Endothelial cell of umbilical vein (primary cell): ENCODE measurements at regions not wholly inside any gene's neighbourhood (a gene's known extent, or its start where the extent isn't known, plus 50 kb on each side); places are given as distances from the start of the nearest gene placed in this dataset.
"Not testable (repeated sequence)": the region's sequence is repeated elsewhere in the genome, so short reads cannot be mapped to it uniquely, and the experiment has no call there.

Experiments used
- BruUV-seq: library from RNA; stranded (reverse); fragments of 400-500 nt; replicated peaks from 2 replicates; lab custom pipeline; 2021; lab: Mats Ljungman, UMichigan
- CTCF ChIA-PET: fragments of 300-600, 350-600 bp; sonication (Branson Sonifier 250); formaldehyde crosslinking; loops from one replicate; lab custom pipeline; 2021; ENCODE audit warnings: antibody characterized with exemption, inconsistent platforms; lab: Charles Lee
- POLR2A ChIA-PET: fragments of 300-600, 350-600 bp; sonication (Branson Sonifier 250); formaldehyde crosslinking; loops from one replicate; lab custom pipeline; 2021; ENCODE audit warnings: antibody characterized with exemption, inconsistent platforms; lab: Charles Lee
- DNase-seq: peaks from one replicate; pipeline ENCODE4 v3.0.0-alpha.2; 2011; ENCODE audit warnings: low read depth, low spot score
- FAIRE-seq: peaks from 2 replicates; lab custom pipeline; 2011; peaks lifted over from hg19 to GRCh38; lab: Jason Lieb, UNC
- H2AFZ ChIP-seq: 2 replicates; pipeline ENCODE4 v1.6.0; 2012; ENCODE audit warnings: low read depth, low read length, control low read depth, inconsistent platforms
- H3K27ac ChIP-seq: 2 replicates; pipeline ENCODE4 v1.5.1; 2011; ENCODE audit warnings: low read depth, mild to moderate bottlenecking, control low read depth, low read length, moderate library complexity; ENCODE audit not compliant: insufficient read depth
- H3K27me3 ChIP-seq, 2 experiments: 2 replicates each; pipeline versions ENCODE4 v1.6.0 to v1.6.1; 2011; ENCODE audit warnings: low read length in 2 of 2, mixed read lengths in 1 of 2; ENCODE audit not compliant: control insufficient read depth in 2 of 2, insufficient read depth in 2 of 2
- H3K36me3 ChIP-seq, 2 experiments: 2 replicates in 1 of 2; 3 replicates in 1 of 2; pipeline ENCODE4 v1.5.1; 2011; ENCODE audit warnings: low read length in 2 of 2, mild to moderate bottlenecking in 1 of 2, moderate library complexity in 1 of 2; ENCODE audit not compliant: control insufficient read depth in 2 of 2, insufficient read depth in 2 of 2; ENCODE audit errors: extremely low read depth in 1 of 2
- H3K4me1 ChIP-seq: 3 replicates; pipeline ENCODE4 v1.5.1; 2011; ENCODE audit warnings: mild to moderate bottlenecking, low read length; ENCODE audit not compliant: control insufficient read depth, insufficient read depth; ENCODE audit errors: extremely low read depth
- H3K4me2 ChIP-seq: 2 replicates; pipeline ENCODE4 v1.6.1; 2011; ENCODE audit warnings: low read length, control low read depth, mixed read lengths; ENCODE audit not compliant: insufficient read depth
- H3K4me3 ChIP-seq, 3 experiments: fragments of 200-600 bp in 1 of 3; sonication (generic), shearing (Covaris generic) in 1 of 3; replicated peaks in 1 of 3; 2 replicates each; pipeline ENCODE4 v1.5.1; 2011 to 2016; ENCODE audit warnings: control low read depth in 3 of 3, low read length in 3 of 3, mild to moderate bottlenecking in 2 of 3, inconsistent platforms in 1 of 3, low read depth in 1 of 3, moderate library complexity in 1 of 3; ENCODE audit not compliant: insufficient read depth in 1 of 3
- H3K79me2 ChIP-seq: 2 replicates; pipeline ENCODE4 v1.6.0; 2012; ENCODE audit warnings: low read length, inconsistent platforms; ENCODE audit not compliant: control insufficient read depth, insufficient read depth
- H3K9ac ChIP-seq: replicated peaks from 2 replicates; pipeline ENCODE3; 2011; ENCODE audit warnings: low read length, control low read depth; ENCODE audit not compliant: insufficient read depth; ENCODE audit errors: extremely low read depth
- H3K9me1 ChIP-seq: replicated peaks from 3 replicates; pipeline ENCODE4 v1.6.0; 2011; ENCODE audit warnings: mild to moderate bottlenecking, low read length; ENCODE audit not compliant: control insufficient read depth, insufficient read depth; ENCODE audit errors: extremely low read depth
- H3K9me3 ChIP-seq: replicated peaks from 2 replicates; pipeline ENCODE4 v1.5.1; 2012; ENCODE audit warnings: low read length, inconsistent platforms; ENCODE audit not compliant: control insufficient read depth, insufficient read depth
- H4K20me1 ChIP-seq: replicated peaks from 2 replicates; pipeline ENCODE3; 2011; ENCODE audit warnings: mild to moderate bottlenecking, low read length; ENCODE audit not compliant: control insufficient read depth, insufficient read depth; ENCODE audit errors: extremely low read depth
- FOS ChIP-seq: IDR thresholded peaks from 2 replicates; pipeline ENCODE4 v1.6.1; 2011; ENCODE audit warnings: mild to moderate bottlenecking, low read length, moderate library complexity, borderline replicate concordance; ENCODE audit not compliant: insufficient read depth
- JUN ChIP-seq: IDR thresholded peaks from 2 replicates; pipeline ENCODE4 v1.6.1; 2011; ENCODE audit warnings: borderline replicate concordance, low read depth; ENCODE audit not compliant: insufficient read length, insufficient read depth
- MAX ChIP-seq: IDR thresholded peaks from 2 replicates; pipeline ENCODE4 v1.6.1; 2011; ENCODE audit not compliant: insufficient read depth, insufficient read length
- POLR2AphosphoS5 ChIP-seq: IDR thresholded peaks from 2 replicates; pipeline ENCODE4 v1.6.1; 2012; ENCODE audit warnings: low read depth, mild to moderate bottlenecking, control low read depth, low read length, moderate library complexity; ENCODE audit not compliant: insufficient read depth
- dilution Hi-C: fragments of 300-500 bp; cut with MboI; formaldehyde crosslinking; loops from one replicate; pipeline ENCODE4 v1.15.0; 2019; ENCODE audit warnings: low sequenced_read_pairs; ENCODE audit not compliant: extremely low pct_ligation_motif_present
- intact Hi-C: fragments of 100-400 bp; cut with micrococcal nuclease; formaldehyde crosslinking; loops from one replicate; pipeline ENCODE4 v1.10.0; 2022

- H3K27me3 ChIP-seq, H3K36me3 ChIP-seq, BruUV-seq, CTCF ChIA-PET, H3K9me1 ChIP-seq, intact Hi-C loops, H4K20me1 ChIP-seq, H3K4me1 ChIP-seq, H3K79me2 ChIP-seq, H3K4me3 ChIP-seq, H3K4me2 ChIP-seq, dilution Hi-C loops, H2AFZ ChIP-seq, H3K9me3 ChIP-seq: not testable (repeated sequence)
- TF ChIP-seq MAX (peak; percentile 15), POLR2AphosphoS5 (peak; percentile 45), JUN (peak; percentile 40), FOS (peak; percentile 36)
- peak; percentile 99 for FAIRE-seq
- POLR2A ChIA-PET: interaction anchor here (0.7 kb wide), 1 partner anchor 19 kb away, joined by 6 read pairs; no protein-coding TSS in a partner anchor
- peak overlapping the region; percentile 78 for H3K27ac ChIP-seq
- DNase-seq: peak; percentile 99
- peak overlapping the region; percentile 33 for H3K9ac ChIP-seq
Measured at GRCh38 chr16:70026165-70026854, 75.2 kb downstream of the CLEC18A start.

GRCh38 chr16:70032906-70033305 is 81.2 kb upstream of the PDPR start:
- H3K36me3 ChIP-seq, H3K9me3 ChIP-seq, H3K27ac ChIP-seq, dilution Hi-C loops, H4K20me1 ChIP-seq, H3K9me1 ChIP-seq, H3K27me3 ChIP-seq, H3K79me2 ChIP-seq, DNase-seq, H2AFZ ChIP-seq, CTCF ChIA-PET, intact Hi-C loops, H3K4me3 ChIP-seq, H3K9ac ChIP-seq, H3K4me2 ChIP-seq, FAIRE-seq, BruUV-seq, POLR2A ChIA-PET, H3K4me1 ChIP-seq: not testable (repeated sequence)

- H3K79me2 ChIP-seq, H3K4me1 ChIP-seq, CTCF ChIA-PET, dilution Hi-C loops, H2AFZ ChIP-seq, H3K9ac ChIP-seq, BruUV-seq, H4K20me1 ChIP-seq, intact Hi-C loops, H3K9me1 ChIP-seq, DNase-seq, H3K36me3 ChIP-seq, H3K4me3 ChIP-seq, POLR2A ChIA-PET, H3K4me2 ChIP-seq, FAIRE-seq, H3K27ac ChIP-seq, H3K9me3 ChIP-seq, H3K27me3 ChIP-seq: not testable (repeated sequence)
Measured at GRCh38 chr16:70037913-70038312, 76.2 kb upstream of the PDPR start.
